Activated T-cell treated with anti-CD3 and anti-CD28 coated beads, Interleukin-2, amount 50 U/mL, for 24 hours (primary cell): ENCODE measurements at regions not wholly inside any gene's neighbourhood (a gene's known extent, or its start where the extent isn't known, plus 50 kb on each side); places are given as distances from the start of the nearest gene placed in this dataset.

Source experiments
- DNase-seq: peaks from one replicate; pipeline ENCODE4 v3.0.0-alpha.2; 2020
- H3K27ac Mint-ChIP-seq: 2 replicates; pipeline ENCODE4 v1.8.0; 2020; ENCODE audit warnings: mild to moderate bottlenecking, mixed read lengths
- H3K27me3 Mint-ChIP-seq: 2 replicates; pipeline ENCODE4 v1.8.0; 2020; ENCODE audit warnings: mixed read lengths
- H3K36me3 Mint-ChIP-seq: 2 replicates; pipeline ENCODE4 v1.8.0; 2020; ENCODE audit warnings: low read depth, mixed read lengths
- H3K4me1 Mint-ChIP-seq: 2 replicates; pipeline ENCODE4 v1.8.0; 2020; ENCODE audit warnings: low read depth, mixed read lengths
- H3K4me3 Mint-ChIP-seq: 2 replicates; pipeline ENCODE4 v1.8.0; 2020; ENCODE audit warnings: mild to moderate bottlenecking, moderate library complexity, mixed read lengths
- H3K9me3 Mint-ChIP-seq: 2 replicates; pipeline ENCODE4 v1.8.0; 2020; ENCODE audit warnings: mixed read lengths

DNA sequence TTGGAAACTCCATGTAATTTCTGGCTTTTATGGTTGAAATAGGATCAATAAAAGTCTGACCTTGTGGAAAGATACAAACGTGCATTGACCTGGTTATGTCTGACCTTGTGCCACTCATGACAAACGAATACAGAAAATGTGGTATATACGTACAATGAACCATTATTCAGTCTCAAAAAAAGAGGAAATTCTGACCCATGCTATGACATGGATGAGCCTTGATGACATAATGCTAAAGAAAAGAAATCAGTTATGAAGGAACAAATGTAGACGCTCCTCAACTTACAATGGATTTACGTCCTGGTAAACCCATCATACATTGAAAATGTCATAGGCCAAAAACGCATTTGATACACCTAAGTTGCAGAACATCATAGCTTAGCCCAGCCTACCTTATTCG lies 309.7 kb upstream of the SULF2 start:
- H3K27ac Mint-ChIP-seq: no peak overlapping the region
- H3K9me3 Mint-ChIP-seq: no peaks in the 10 kb centered on the region
- no peak overlapping the region for H3K4me3 Mint-ChIP-seq
- H3K27me3 Mint-ChIP-seq: peaks cover 13% of the 10 kb centered on the region
- H3K36me3 Mint-ChIP-seq: no peaks in the 10 kb centered on the region
- no peak for DNase-seq
- no peaks in the 10 kb centered on the region for H3K4me1 Mint-ChIP-seq

DNA sequence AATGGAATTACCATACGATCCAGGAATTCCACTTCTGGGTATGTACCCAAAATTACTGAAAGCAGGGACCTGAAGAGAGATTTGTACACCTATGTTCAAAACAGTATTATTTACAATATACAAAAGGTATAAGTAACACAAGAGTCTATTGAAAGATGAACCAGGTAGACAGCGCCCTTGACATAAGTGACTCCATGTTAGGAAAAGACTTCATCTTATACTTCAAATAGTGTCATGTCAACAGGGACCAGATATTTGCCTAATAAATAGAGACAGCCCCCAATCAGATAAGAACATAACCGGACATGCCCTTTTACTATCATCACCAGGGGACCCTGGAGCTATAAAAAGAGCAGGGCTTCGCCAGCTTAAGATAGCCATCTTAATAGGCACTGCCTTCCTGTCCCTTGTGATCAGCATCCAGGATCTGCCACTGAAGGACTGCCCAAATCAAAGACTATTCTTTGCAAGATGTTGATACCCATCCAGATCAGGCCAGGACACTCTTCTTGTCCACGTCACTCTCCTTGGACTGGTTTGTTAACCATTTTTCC lies 309.0 kb upstream of the SULF2 start:
- no peak for DNase-seq
- Mint-ChIP-seq H3K36me3 (no peaks in the 10 kb centered on the region), H3K9me3 (no peaks in the 10 kb centered on the region), H3K4me3 (no peak overlapping the region), H3K27me3 (peaks cover 20% of the 10 kb centered on the region), H3K4me1 (no peaks in the 10 kb centered on the region), H3K27ac (no peak overlapping the region)

DNA sequence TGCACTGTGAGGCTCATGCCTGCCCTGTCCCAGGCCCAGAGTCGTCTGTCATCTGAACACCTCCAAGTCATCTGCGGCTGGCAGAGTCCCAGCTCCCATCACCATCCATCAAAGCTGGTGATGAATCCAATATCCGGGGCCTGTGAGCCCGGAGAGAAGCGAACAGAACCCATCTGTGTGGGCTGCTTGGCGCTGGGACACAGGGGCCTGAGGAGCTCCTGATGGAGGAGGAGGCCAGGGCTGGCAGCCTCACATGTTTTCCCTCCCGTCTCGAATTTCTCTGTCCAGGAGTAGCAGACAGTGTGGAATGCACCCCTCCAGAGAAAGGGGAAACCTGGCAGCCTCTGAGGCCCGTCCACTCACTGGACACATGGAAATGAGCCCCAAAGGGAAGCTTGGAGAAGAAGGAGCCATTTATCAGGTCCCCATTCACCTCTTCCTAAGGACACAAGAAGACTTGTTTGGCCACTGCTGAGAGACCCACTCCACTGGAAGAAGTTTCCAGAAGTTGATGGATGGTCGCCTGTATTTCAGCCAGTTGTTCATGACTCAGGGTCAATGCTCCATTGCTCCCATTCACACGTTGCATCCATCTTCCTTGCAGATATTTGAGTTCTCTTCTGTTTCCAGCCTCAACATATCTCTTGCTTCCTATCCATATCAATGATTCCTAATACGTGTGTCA lies 307.5 kb upstream of the SULF2 start:
- H3K4me1 Mint-ChIP-seq: no peaks in the 10 kb centered on the region
- no peak for DNase-seq
- no peaks in the 10 kb centered on the region for H3K9me3 Mint-ChIP-seq
- H3K36me3 Mint-ChIP-seq: no peaks in the 10 kb centered on the region
- H3K27ac Mint-ChIP-seq: no peak overlapping the region
- peaks cover 24% of the 10 kb centered on the region for H3K27me3 Mint-ChIP-seq
- H3K4me3 Mint-ChIP-seq: no peak overlapping the region

DNA sequence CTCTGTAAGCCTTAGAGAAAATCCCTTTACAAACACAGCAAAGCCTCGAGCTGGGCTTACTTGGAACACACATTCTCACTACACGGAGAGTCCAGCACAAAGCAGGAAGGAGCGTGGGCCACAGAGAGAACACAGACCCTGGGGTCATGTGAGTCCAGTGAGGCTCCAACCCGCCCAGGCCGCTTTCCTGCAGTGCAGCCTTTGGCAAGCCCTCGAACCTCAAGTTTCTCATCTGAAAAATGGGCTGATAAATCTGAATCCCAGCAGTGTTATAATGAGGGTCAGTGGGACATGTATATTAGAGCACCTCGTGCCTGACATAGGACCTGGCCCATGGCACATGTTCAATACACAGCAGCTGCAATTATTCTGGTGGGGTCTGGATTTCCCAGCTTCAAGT lies 305.5 kb upstream of the SULF2 start:
- no peak for DNase-seq
- Mint-ChIP-seq H3K9me3 (no peaks in the 10 kb centered on the region), H3K4me1 (no peaks in the 10 kb centered on the region), H3K27me3 (peaks cover 27% of the 10 kb centered on the region), H3K36me3 (no peaks in the 10 kb centered on the region), H3K4me3 (no peak overlapping the region), H3K27ac (no peak overlapping the region)

DNA sequence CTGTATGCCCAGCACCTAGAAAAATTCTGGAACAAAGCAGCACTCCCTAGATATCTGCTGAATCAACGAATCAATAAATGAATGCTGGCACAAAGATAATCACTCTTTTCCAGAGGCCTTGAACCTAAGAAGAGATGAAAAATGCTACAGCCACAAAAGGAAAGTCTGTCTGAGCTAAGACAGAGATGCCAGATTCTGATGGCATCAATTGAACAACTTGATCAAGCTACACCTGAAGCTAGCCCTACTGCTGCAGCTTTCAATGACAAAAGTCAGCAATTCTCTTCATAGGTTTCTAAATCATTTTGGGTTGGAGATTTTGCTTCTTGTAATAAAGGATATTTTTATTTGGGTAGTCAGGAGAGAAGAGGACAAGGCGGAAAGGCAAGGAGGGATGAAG lies 305.0 kb upstream of the SULF2 start:
- Mint-ChIP-seq H3K4me3 (no peak overlapping the region), H3K9me3 (no peaks in the 10 kb centered on the region), H3K27me3 (peaks cover 27% of the 10 kb centered on the region), H3K4me1 (no peaks in the 10 kb centered on the region), H3K27ac (no peak overlapping the region), H3K36me3 (no peaks in the 10 kb centered on the region)
- DNase-seq: no peak

DNA sequence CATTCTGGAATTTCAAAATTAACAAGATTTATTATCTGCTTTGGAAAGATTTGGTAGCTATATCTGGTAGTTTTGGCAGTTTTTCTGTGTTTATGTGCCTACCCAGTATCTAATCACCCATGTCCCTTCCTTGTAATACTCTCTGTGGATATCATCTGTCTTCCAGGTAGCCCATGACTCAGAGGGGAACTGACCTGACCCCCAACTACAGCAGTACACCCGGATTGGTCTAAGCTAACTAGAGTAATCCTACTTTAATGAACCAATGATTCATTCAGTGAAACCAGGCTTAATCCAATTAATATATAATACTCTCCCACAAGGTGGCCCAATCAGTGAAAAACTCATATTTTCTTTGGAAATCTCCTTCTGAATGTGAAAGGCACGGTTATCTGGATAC lies 295.3 kb upstream of the SULF2 start:
- Mint-ChIP-seq H3K4me3 (no peak overlapping the region), H3K27ac (no peak overlapping the region), H3K36me3 (no peaks in the 10 kb centered on the region), H3K9me3 (no peaks in the 10 kb centered on the region), H3K4me1 (no peaks in the 10 kb centered on the region), H3K27me3 (peaks cover 27% of the 10 kb centered on the region)
- DNase-seq: no peak

GRCh38 chr20:48079028-48079427 lies 293.7 kb upstream of the SULF2 start:
- no peak for DNase-seq
- H3K27me3 Mint-ChIP-seq: peaks cover 30% of the 10 kb centered on the region
- no peaks in the 10 kb centered on the region for H3K36me3 Mint-ChIP-seq
- H3K4me1 Mint-ChIP-seq: no peaks in the 10 kb centered on the region
- H3K4me3 Mint-ChIP-seq: no peak overlapping the region
- H3K9me3 Mint-ChIP-seq: no peaks in the 10 kb centered on the region
- H3K27ac Mint-ChIP-seq: no peak overlapping the region

- no peak for DNase-seq
- H3K27ac Mint-ChIP-seq: no peak overlapping the region
- no peaks in the 10 kb centered on the region for H3K36me3 Mint-ChIP-seq
- no peaks in the 10 kb centered on the region for H3K9me3 Mint-ChIP-seq
- H3K27me3 Mint-ChIP-seq: peaks cover 26% of the 10 kb centered on the region
- no peak overlapping the region for H3K4me3 Mint-ChIP-seq
- no peaks in the 10 kb centered on the region for H3K4me1 Mint-ChIP-seq
Measured at GRCh38 chr20:48076747-48077146, 291.5 kb upstream of the SULF2 start.

DNA sequence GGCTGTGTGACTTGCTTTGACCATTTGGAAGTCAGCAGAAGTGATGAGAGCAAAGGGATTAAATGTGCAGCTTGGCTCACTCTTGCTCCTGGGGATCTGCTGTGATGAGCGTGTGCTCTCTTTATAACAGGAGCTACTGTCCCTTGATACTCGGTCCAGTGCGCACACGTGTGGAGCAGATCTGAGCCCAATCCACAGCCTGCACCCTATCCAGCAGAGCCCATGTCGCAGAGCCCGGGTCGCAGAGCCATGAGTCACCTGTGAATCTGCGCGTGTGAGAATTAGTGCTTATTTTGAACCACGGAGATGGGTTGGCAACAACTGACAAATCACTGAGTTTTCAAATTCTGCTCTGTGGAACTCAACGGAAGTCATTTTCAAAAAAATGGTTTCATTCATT lies 291.0 kb upstream of the SULF2 start:
- H3K4me1 Mint-ChIP-seq: no peaks in the 10 kb centered on the region
- no peak overlapping the region for H3K4me3 Mint-ChIP-seq
- peaks cover 26% of the 10 kb centered on the region for H3K27me3 Mint-ChIP-seq
- DNase-seq: no peak
- no peaks in the 10 kb centered on the region for H3K9me3 Mint-ChIP-seq
- no peaks in the 10 kb centered on the region for H3K36me3 Mint-ChIP-seq
- H3K27ac Mint-ChIP-seq: no peak overlapping the region

- H3K4me3 Mint-ChIP-seq: no peak overlapping the region
- H3K27ac Mint-ChIP-seq: no peak overlapping the region
- no peaks in the 10 kb centered on the region for H3K4me1 Mint-ChIP-seq
- no peak for DNase-seq
- no peaks in the 10 kb centered on the region for H3K9me3 Mint-ChIP-seq
- H3K27me3 Mint-ChIP-seq: peaks cover 28% of the 10 kb centered on the region
- no peaks in the 10 kb centered on the region for H3K36me3 Mint-ChIP-seq
Measured at GRCh38 chr20:48075591-48076174, 290.4 kb upstream of the SULF2 start.

- Mint-ChIP-seq H3K9me3 (no peaks in the 10 kb centered on the region), H3K36me3 (no peaks in the 10 kb centered on the region), H3K4me3 (no peak overlapping the region), H3K27ac (no peak overlapping the region), H3K27me3 (peaks cover 24% of the 10 kb centered on the region), H3K4me1 (no peaks in the 10 kb centered on the region)
- DNase-seq: no peak
Measured at GRCh38 chr20:48070991-48071652, 285.8 kb upstream of the SULF2 start.

DNA sequence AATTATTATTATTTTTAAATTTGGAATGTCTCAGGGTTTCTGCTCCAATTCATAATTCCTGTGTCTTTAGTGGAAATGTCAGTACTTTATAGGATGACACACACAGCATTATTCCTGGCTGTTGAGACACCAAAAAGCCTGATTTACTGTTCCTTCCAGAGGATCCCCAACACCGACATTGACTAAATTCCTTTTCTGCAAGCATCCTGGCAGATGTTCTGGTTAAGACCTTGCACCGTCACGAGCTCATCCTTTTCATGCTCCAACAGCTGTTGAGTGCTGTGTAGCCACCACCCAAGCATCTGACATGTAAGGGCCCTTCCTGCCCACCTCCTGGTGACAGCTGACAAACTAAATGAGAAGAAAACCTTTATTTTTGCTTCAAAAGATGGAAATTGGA lies 284.3 kb upstream of the SULF2 start:
- Mint-ChIP-seq H3K4me3 (no peak overlapping the region), H3K4me1 (no peaks in the 10 kb centered on the region), H3K36me3 (no peaks in the 10 kb centered on the region), H3K27ac (no peak overlapping the region), H3K9me3 (no peaks in the 10 kb centered on the region), H3K27me3 (peaks cover 20% of the 10 kb centered on the region)
- no peak for DNase-seq

DNA sequence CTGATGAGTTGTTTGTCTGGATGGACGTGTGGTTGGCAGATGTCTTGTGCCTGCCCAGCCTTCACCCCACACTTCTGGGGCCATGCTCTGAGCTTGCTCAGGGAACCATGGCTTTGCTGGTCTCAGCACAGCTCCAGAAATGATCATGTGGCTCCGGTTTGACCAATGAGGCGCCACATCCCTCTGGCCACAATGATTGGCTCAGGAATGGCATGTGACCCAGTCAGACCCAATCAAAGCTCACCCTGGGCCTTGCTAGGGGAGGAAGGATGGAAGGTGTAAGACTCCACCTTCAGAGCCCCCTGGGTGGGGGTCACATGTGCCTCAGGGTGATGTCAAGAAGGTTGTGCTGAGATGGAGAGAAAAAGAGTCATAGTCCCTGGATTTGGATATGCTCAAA lies 281.6 kb upstream of the SULF2 start:
- Mint-ChIP-seq H3K9me3 (no peaks in the 10 kb centered on the region), H3K27ac (no peak overlapping the region), H3K27me3 (peaks cover 20% of the 10 kb centered on the region), H3K4me3 (no peak overlapping the region), H3K4me1 (no peaks in the 10 kb centered on the region), H3K36me3 (no peaks in the 10 kb centered on the region)
- DNase-seq: no peak

GRCh38 chr20:48066246-48066645 lies 281.0 kb upstream of the SULF2 start:
- no peaks in the 10 kb centered on the region for H3K36me3 Mint-ChIP-seq
- H3K4me1 Mint-ChIP-seq: no peaks in the 10 kb centered on the region
- DNase-seq: no peak
- H3K4me3 Mint-ChIP-seq: no peak overlapping the region
- H3K27me3 Mint-ChIP-seq: peaks cover 20% of the 10 kb centered on the region
- H3K27ac Mint-ChIP-seq: no peak overlapping the region
- H3K9me3 Mint-ChIP-seq: no peaks in the 10 kb centered on the region

GRCh38 chr20:48065833-48066232 lies 280.6 kb upstream of the SULF2 start:
- Mint-ChIP-seq H3K36me3 (no peaks in the 10 kb centered on the region), H3K9me3 (no peaks in the 10 kb centered on the region), H3K4me1 (no peaks in the 10 kb centered on the region), H3K4me3 (no peak overlapping the region), H3K27me3 (peaks cover 19% of the 10 kb centered on the region), H3K27ac (no peak overlapping the region)
- DNase-seq: no peak
